Body of pancreas (tissue), 4 donors: ENCODE measurements at regions not wholly inside any gene's neighbourhood (a gene's known extent, or its start where the extent isn't known, plus 50 kb on each side); places are given as distances from the start of the nearest gene placed in this dataset.

Experiments used
- CTCF ChIP-seq, 7 experiments: fragments of 450-650 bp in 4 of 7; fragments of 200-600 bp in 3 of 7; sonication (generic) in 3 of 7; IDR thresholded peaks; one replicate each; pipeline ENCODE4 v1.5.1; 2016 to 2019; ENCODE audit warnings: antibody characterized with exemption in 7 of 7
- POLR2A ChIP-seq, 3 donors: fragments of 450-650 bp; IDR thresholded peaks; one replicate each; pipeline ENCODE4 v1.6.1; 2016; ENCODE audit warnings: antibody characterized with exemption in 3 of 3, mild to moderate bottlenecking in 2 of 3

GRCh38 chr18:56433919-56434318, 204.5 kb downstream of the TXNL1 start:
- no peak for TF ChIP-seq CTCF (IDR thresholded peaks at IDR 0.05)
- no peak for TF ChIP-seq POLR2A (IDR thresholded peaks at IDR 0.05)
